Effector CD4-positive, alpha-beta T cell (primary cell): ENCODE measurements at regions not wholly inside any gene's neighbourhood (a gene's known extent, or its start where the extent isn't known, plus 50 kb on each side); places are given as distances from the start of the nearest gene placed in this dataset.
"Not testable (repeated sequence)": the region's sequence is repeated elsewhere in the genome, so short reads cannot be mapped to it uniquely, and the experiment has no call there.

ENCODE experiments used
- DNase-seq: peaks from one replicate; pipeline ENCODE4 v3.0.0-alpha.2; 2020

GRCh38 chr1:65020774-65021173 lies 54.4 kb upstream of the JAK1 start:
- DNase-seq: no peak

- DNase-seq: no peak
Measured at GRCh38 chr1:65021795-65022194, 55.4 kb upstream of the JAK1 start.

- DNase-seq: no peak
Measured at GRCh38 chr1:65022216-65022615, 55.9 kb upstream of the JAK1 start.

DNA sequence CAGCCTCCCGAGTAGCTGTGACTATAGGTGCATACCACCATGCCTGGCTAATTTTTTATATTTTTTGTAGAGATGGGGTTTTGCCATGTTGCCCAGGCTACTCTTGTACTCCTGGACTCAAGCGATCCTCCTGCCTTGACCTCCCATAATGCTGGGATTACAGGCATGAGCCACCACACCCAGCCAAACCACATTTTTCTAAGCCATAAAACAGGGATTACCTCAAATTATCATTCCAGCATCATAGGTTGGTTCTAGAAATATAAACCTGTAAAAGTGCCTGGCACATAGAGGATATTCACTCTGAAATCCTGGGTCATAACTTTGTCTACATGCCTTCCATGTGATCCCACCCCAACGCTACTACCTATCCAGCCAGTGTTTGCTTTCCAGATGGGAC lies 59.4 kb upstream of the JAK1 start:
- DNase-seq: no peak

GRCh38 chr1:65026235-65026634 lies 59.9 kb upstream of the JAK1 start:
- DNase-seq: no peak

DNA sequence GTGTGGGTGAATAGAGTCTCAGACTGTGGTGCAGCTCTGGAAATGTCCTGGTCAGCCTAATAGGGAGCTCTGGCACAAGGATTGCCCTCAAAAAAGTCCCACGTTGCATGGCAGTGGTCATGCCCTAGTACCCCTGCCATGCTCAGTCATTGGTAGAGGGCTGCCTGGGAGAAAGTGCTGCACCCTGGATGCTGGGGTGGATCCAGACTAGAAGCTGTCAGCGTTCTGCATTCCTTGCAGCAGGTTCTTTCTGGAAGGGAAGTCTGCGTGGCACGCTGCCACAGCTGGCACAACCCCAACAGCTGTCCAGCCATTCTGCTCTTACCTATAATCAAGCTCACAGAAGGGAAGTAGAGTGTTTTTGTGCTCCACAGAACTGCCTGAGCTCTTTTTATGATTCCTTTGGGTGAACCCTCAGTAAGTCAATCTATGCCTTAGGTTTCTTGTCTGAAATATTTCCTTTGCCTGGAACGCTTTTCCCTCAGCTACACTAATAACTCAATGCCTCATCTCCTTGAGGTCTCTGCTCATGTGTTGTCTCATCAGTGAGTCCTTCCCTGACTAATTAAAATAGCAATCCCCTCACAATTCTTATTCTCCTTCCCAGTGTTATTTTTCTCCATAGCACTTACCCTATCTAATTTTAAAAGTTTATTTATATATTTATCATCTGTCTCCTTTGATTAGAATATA lies 61.5 kb upstream of the JAK1 start:
- DNase-seq: no peak

GRCh38 chr1:65029434-65029833 lies 63.1 kb upstream of the JAK1 start:
- not testable (repeated sequence) for DNase-seq

DNA sequence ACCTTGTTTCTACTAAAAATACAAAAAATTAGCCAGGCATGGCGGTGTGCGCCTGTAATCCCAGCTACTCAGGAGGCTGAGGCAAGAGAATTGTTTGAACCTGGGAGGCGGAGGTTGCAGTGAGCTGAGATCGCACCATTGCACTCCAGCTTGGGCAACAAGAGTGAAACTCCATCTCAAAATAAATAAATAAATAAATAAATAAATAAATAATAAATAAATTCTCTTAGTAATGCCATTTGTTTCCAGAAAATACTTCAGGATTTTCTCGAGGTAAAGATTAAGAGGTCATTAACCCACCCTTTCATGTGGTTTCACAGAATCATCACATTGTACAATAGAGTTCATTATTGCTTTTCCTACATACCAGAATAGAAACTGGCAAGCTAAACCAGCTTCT lies 68.5 kb upstream of the JAK1 start:
- DNase-seq: not testable (repeated sequence)

GRCh38 chr1:65036570-65037051 lies 70.3 kb upstream of the JAK1 start:
- DNase-seq: no peak

DNA sequence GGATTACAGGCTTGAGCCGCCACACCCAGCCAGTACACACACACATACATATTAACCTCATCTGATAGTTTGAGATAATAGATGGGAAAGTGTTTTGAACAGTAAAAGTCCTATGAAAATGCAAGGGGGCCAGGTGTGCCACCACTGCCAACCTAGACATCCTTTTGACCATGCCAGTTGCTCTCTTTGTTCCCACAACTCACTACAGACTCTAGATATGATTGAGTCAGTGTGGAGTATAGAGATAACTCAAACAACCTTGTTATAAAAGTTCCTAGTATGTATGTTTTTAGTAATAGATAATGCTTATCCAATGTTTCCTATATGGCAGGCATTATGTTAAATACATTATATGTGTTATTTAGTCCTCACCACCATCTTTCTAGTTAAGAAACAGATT lies 72.7 kb upstream of the JAK1 start:
- DNase-seq: no peak

- no peak for DNase-seq
Measured at GRCh38 chr1:65039508-65039907, 73.2 kb upstream of the JAK1 start.

DNA sequence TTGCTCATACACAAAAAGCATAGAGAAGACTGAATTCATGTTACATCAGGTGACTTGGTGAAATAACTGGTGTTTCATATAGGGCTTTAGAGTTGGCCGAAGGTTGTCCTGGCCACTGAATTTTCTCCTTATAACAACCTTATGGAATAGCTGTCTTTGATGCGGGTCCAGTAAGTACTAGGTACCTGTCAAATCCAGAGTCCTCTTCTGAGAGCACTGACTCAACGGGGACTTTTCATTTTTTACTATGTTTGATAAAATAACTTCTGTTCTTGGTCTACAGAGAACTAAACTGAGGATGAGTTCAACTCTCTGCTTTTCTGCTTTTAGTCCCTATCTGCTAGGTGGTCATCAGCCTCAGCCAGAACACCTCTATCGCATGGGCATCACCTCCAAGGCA lies 76.1 kb upstream of the JAK1 start:
- DNase-seq: no peak

DNA sequence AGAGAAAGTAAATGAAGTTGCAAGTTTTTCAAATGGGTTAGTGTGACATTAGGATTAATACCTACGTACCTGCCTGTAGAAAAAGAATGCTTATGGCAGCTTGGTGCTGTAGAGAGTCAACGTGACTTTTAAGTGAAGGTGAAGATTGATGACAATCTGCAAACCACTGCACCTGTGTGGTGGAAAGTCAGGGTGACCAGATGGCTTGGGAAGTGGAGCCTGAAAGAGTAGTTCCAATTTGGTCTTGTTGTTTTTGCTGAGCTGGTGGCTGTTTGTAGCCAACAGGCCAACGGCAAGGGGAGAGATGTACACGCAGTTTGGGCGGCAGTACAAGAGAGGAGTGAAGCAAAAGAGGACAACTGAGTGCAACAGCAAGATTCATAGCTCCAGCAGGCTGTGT lies 78.1 kb upstream of the JAK1 start:
- DNase-seq: no peak

GRCh38 chr1:65045022-65045817 lies 78.9 kb upstream of the JAK1 start:
- DNase-seq: no peak

- no peak for DNase-seq
Measured at GRCh38 chr1:65048335-65048734, 82.0 kb upstream of the JAK1 start.

- no peak for DNase-seq
Measured at GRCh38 chr1:65049941-65050713, 83.8 kb upstream of the JAK1 start.

GRCh38 chr1:65050735-65051134 lies 84.4 kb upstream of the JAK1 start:
- DNase-seq: no peak

DNA sequence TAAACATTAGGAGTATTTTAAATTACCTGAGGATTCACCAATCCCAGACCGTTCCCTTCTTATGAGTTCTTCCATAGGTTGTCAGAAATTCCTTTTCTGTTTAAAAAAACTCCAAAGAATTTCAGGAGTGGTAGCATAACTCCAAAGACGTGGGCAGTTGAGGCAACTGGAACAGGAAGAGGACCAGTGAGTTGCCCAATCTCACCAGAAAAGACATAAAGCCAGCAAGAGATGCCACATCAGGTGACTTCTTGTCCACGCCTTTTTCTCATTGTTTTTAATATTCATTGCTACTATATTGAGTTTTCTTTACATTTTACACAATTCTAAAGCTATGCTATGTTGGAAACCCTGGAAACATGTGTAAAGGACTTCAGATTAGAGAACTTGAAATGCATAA lies 88.1 kb upstream of the JAK1 start:
- no peak for DNase-seq

DNA sequence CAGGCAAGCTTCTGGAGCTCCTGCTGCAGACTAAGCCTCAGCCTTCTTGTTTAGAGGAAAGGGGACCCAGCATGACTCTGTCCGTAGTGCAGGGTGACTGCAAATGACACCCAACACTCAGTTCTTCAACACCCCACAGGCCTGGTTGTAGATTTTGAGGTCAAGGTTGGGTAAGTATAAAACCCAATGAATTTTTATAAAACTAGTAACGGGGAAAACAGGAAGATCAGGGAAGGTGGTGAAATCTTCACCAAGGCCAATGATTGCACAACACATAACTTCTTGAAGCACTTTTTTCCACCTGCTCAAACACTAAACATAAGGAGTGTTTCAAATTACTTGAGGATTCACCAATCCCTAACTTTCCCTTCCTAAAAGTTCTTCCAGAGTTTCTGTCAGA lies 89.4 kb upstream of the JAK1 start:
- DNase-seq: no peak

DNA sequence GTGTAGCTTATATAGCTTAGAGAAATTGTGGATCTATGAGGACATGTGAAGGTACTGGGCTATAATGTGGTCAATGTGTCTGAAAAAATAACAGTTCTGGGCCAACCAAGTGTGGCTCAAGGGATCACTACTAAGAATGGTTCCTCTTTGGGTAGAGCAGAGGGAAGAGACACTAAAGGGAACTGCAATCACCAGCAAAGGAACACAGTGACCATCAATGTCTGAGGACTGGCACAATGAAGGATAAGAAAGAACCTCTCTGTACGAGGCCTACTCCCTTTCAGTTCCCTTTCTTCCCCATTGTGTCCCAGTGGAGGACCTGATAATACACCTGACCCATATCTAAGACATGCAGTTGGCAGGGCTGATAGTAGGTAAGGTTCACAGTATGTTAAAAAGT lies 89.9 kb upstream of the JAK1 start:
- DNase-seq: no peak

- no peak for DNase-seq
Measured at GRCh38 chr1:65056866-65057265, 90.5 kb upstream of the JAK1 start.

- DNase-seq: no peak
Measured at GRCh38 chr1:65059930-65060538, 88.0 kb upstream of the AK4 start.

DNA sequence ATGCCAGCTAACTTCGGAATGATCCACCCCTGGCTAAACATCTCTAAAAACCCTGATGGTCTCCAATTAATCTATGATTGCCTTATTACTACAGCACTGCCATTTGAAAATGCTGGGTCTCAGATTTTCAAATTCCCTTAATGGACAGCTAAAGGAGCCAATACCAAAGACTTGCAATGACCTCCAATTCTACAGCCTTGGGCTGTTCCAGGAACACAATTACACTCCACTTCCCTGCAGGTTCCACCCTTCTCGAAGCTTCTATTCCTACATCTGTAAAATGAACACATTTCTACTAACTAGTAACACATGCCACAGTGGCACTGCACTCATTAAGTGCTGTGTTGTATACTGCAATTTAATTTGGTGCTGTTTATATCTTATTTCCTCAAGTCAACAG lies 85.7 kb upstream of the AK4 start:
- DNase-seq: no peak
